H1 (cell line): ENCODE measurements at regions not wholly inside any gene's neighbourhood (a gene's known extent, or its start where the extent isn't known, plus 50 kb on each side); places are given as distances from the start of the nearest gene placed in this dataset.

ENCODE experiments used
- CTCF ChIA-PET: fragments of 300-600 bp; sonication (Branson Sonifier 250); formaldehyde crosslinking; loops from one replicate; lab custom pipeline; 2021; ENCODE audit not compliant: partially characterized antibody; lab: Charles Lee
- POLR2A ChIA-PET: fragments of 300-600 bp; sonication (Branson Sonifier 250); formaldehyde crosslinking; loops from one replicate; lab custom pipeline; 2021; ENCODE audit warnings: inconsistent platforms; ENCODE audit not compliant: partially characterized antibody; lab: Charles Lee
- DNase-seq, 2 experiments: peaks; one replicate each; pipeline versions ENCODE4 v3.0.0 to v3.0.0-alpha.2; 2010 to 2022; ENCODE audit warnings: low spot score in 2 of 2, low read depth in 1 of 2, mixed read lengths in 1 of 2
- FAIRE-seq: peaks from 2 replicates; lab custom pipeline; 2011; peaks lifted over from hg19 to GRCh38; lab: Jason Lieb, UNC
- H2AFZ ChIP-seq: 2 replicates; pipeline ENCODE4 v1.8.1; 2012; ENCODE audit warnings: low read length, inconsistent platforms
- H2AK5ac ChIP-seq: 2 replicates; pipeline ENCODE4 v1.6.1; 2013; ENCODE audit warnings: low read depth, low read length
- H2BK120ac ChIP-seq: replicated peaks from 2 replicates; pipeline ENCODE3; 2013; ENCODE audit warnings: low read depth, low read length, inconsistent platforms
- H2BK12ac ChIP-seq: 2 replicates; pipeline ENCODE4 v1.6.1; 2013; ENCODE audit warnings: low read depth, low read length
- H2BK15ac ChIP-seq: 2 replicates; pipeline ENCODE4 v1.6.1; 2013; ENCODE audit warnings: low read length
- H2BK20ac ChIP-seq: 2 replicates; pipeline ENCODE4 v1.6.1; 2013; ENCODE audit warnings: low read length
- H2BK5ac ChIP-seq: 2 replicates; pipeline ENCODE4 v1.6.1; 2013; ENCODE audit warnings: low read depth, low read length
- H3K14ac ChIP-seq: 2 replicates; pipeline ENCODE4 v1.6.1; 2013; ENCODE audit warnings: inconsistent platforms; ENCODE audit not compliant: insufficient read length
- H3K18ac ChIP-seq: 2 replicates; pipeline ENCODE4 v1.6.1; 2013; ENCODE audit warnings: low read length; ENCODE audit errors: extremely low read depth
- H3K23ac ChIP-seq: 2 replicates; pipeline ENCODE4 v1.6.1; 2013; ENCODE audit warnings: inconsistent platforms; ENCODE audit not compliant: insufficient read length
- H3K23me2 ChIP-seq: 2 replicates; pipeline ENCODE4 v1.6.1; 2013; ENCODE audit warnings: low read depth, low read length
- H3K27ac ChIP-seq: 2 replicates; pipeline ENCODE4 v1.6.1; 2011; ENCODE audit warnings: low read depth, low read length, inconsistent platforms
- H3K27me3 ChIP-seq, 4 experiments: replicated peaks in 1 of 4; 1 replicate in 1 of 4; 2 replicates in 3 of 4; pipeline versions ENCODE4 v1.6.1 to v1.8.1; 2011 to 2013; ENCODE audit warnings: low read length in 3 of 4, mild to moderate bottlenecking in 3 of 4, inconsistent platforms in 2 of 4, mixed read lengths in 2 of 4, moderate library complexity in 1 of 4; ENCODE audit not compliant: control insufficient read depth in 3 of 4, insufficient read depth in 3 of 4; ENCODE audit errors: extremely low read depth in 1 of 4
- H3K36me3 ChIP-seq, 4 experiments: 2 replicates each; pipeline versions ENCODE4 v1.6.1 to v1.8.1; 2011 to 2013; ENCODE audit warnings: mild to moderate bottlenecking in 4 of 4, low read length in 3 of 4, moderate library complexity in 2 of 4, control low read depth in 1 of 4, inconsistent platforms in 1 of 4; ENCODE audit not compliant: insufficient read depth in 4 of 4, control insufficient read depth in 2 of 4
- H3K4ac ChIP-seq: replicated peaks from 2 replicates; pipeline ENCODE3; 2013; ENCODE audit warnings: low read length, low read depth, mixed read lengths, inconsistent platforms; ENCODE audit not compliant: insufficient read length
- H3K4me1 ChIP-seq, 4 experiments: replicated peaks in 1 of 4; 1 replicate in 1 of 4; 2 replicates in 3 of 4; pipeline versions ENCODE4 v1.6.1 to v1.8.1; 2011 to 2013; ENCODE audit warnings: low read length in 3 of 4, inconsistent platforms in 2 of 4, mixed read lengths in 1 of 4; ENCODE audit not compliant: insufficient read depth in 4 of 4, control insufficient read depth in 3 of 4
- H3K4me2 ChIP-seq, 2 experiments: 2 replicates each; pipeline versions ENCODE4 v1.6.1 to v1.8.1; 2011 to 2013; ENCODE audit warnings: low read depth in 2 of 2, low read length in 2 of 2, control low read depth in 1 of 2, inconsistent platforms in 1 of 2, mild to moderate bottlenecking in 1 of 2; ENCODE audit not compliant: insufficient read depth in 1 of 2
- H3K4me3 ChIP-seq, 4 experiments: fragments of 200-600, 300-600 bp in 1 of 4; sonication (generic), shearing (Covaris generic), sonication (Bioruptor Twin) in 1 of 4; 2 replicates each; pipeline versions ENCODE4 v1.5.1 to v1.8.1; 2011 to 2016; ENCODE audit warnings: low read length in 4 of 4, low read depth in 3 of 4, control low read depth in 2 of 4, inconsistent platforms in 2 of 4, mild to moderate bottlenecking in 2 of 4, mixed read lengths in 1 of 4, moderate library complexity in 1 of 4; ENCODE audit not compliant: insufficient read depth in 2 of 4; ENCODE audit errors: extremely low read depth in 1 of 4
- H3K56ac ChIP-seq: replicated peaks from 2 replicates; pipeline ENCODE3; 2013; ENCODE audit warnings: low read depth, mild to moderate bottlenecking, mixed read lengths, low read length, inconsistent platforms; ENCODE audit not compliant: insufficient read length
- H3K79me1 ChIP-seq: 2 replicates; pipeline ENCODE4 v1.6.1; 2013; ENCODE audit warnings: low read depth, low read length, control low read depth
- H3K79me2 ChIP-seq, 2 experiments: 2 replicates each; pipeline versions ENCODE4 v1.6.1 to v1.8.1; 2012 to 2013; ENCODE audit warnings: low read length in 2 of 2, mild to moderate bottlenecking in 2 of 2, inconsistent platforms in 1 of 2; ENCODE audit not compliant: insufficient read depth in 2 of 2, control insufficient read depth in 1 of 2
- H3K9ac ChIP-seq, 4 experiments: replicated peaks in 1 of 4; 1 replicate in 1 of 4; 2 replicates in 3 of 4; pipeline versions ENCODE4 v1.6.1 to v1.8.1; 2011 to 2013; ENCODE audit warnings: low read depth in 3 of 4, low read length in 3 of 4, control low read depth in 2 of 4, mild to moderate bottlenecking in 2 of 4, moderate library complexity in 2 of 4, inconsistent platforms in 1 of 4; ENCODE audit errors: extremely low read depth in 1 of 4
- H3K9me3 ChIP-seq, 2 experiments: 2 replicates each; pipeline versions ENCODE4 v1.6.1 to v1.8.1; 2012 to 2013; ENCODE audit warnings: mild to moderate bottlenecking in 2 of 2, moderate library complexity in 2 of 2, control low read depth in 1 of 2, inconsistent platforms in 1 of 2, low read depth in 1 of 2, low read length in 1 of 2, mixed read lengths in 1 of 2; ENCODE audit not compliant: insufficient read depth in 2 of 2
- H4K20me1 ChIP-seq, 2 experiments: replicated peaks in 1 of 2; 2 replicates each; pipeline versions ENCODE3 to v1.8.1; 2011 to 2013; ENCODE audit warnings: inconsistent platforms in 2 of 2, low read length in 2 of 2, mild to moderate bottlenecking in 1 of 2; ENCODE audit not compliant: insufficient read depth in 2 of 2, control insufficient read depth in 1 of 2
- H4K5ac ChIP-seq: 2 replicates; pipeline ENCODE4 v1.6.1; 2013; ENCODE audit warnings: low read length, low read depth, mixed read lengths, inconsistent platforms; ENCODE audit not compliant: insufficient read length
- H4K8ac ChIP-seq: 2 replicates; pipeline ENCODE4 v1.8.0; 2013; ENCODE audit warnings: mild to moderate bottlenecking, moderate library complexity, low read length, inconsistent platforms; ENCODE audit not compliant: insufficient read depth; ENCODE audit errors: extremely low read depth
- H4K91ac ChIP-seq: replicated peaks from 2 replicates; pipeline ENCODE3; 2013; ENCODE audit warnings: low read length, mixed read lengths, inconsistent platforms; ENCODE audit not compliant: insufficient read length
- CBX8 ChIP-seq: fragments of 300-800, 300-1000 bp; sonication (generic); IDR thresholded peaks from 2 replicates; pipeline ENCODE4 v1.7.1; 2016; ENCODE audit warnings: low read depth, low read length, borderline replicate concordance
- CEBPB ChIP-seq: IDR thresholded peaks from 2 replicates; pipeline ENCODE4 v1.6.1; 2012; ENCODE audit warnings: low read depth, low read length
- CHD2 ChIP-seq: IDR thresholded peaks from 2 replicates; pipeline ENCODE4 v1.6.1; 2012; ENCODE audit warnings: low read length, improper control_type of control experiment
- CTBP2 ChIP-seq: IDR thresholded peaks from 2 replicates; pipeline ENCODE4 v1.7.0; 2011; ENCODE audit warnings: borderline replicate concordance, mild to moderate bottlenecking, moderate library complexity, mixed read lengths, low read length; ENCODE audit not compliant: insufficient read depth, insufficient read length
- JUND ChIP-seq: IDR thresholded peaks from 2 replicates; pipeline ENCODE4 v1.6.1; 2011; ENCODE audit warnings: mild to moderate bottlenecking, improper control_type of control experiment, low read length
- NRF1 ChIP-seq: IDR thresholded peaks from 2 replicates; pipeline ENCODE4 v1.6.1; 2011; ENCODE audit warnings: mild to moderate bottlenecking, low read depth, low read length, improper control_type of control experiment
- POU5F1 ChIP-seq: IDR thresholded peaks from 2 replicates; pipeline ENCODE4 v1.6.1; 2011; ENCODE audit warnings: low read depth, mild to moderate bottlenecking, low read length, moderate library complexity
- RFX5 ChIP-seq: IDR thresholded peaks from 2 replicates; pipeline ENCODE4 v1.6.1; 2011; ENCODE audit warnings: low read depth, low read length, improper control_type of control experiment, borderline replicate concordance
- SIX5 ChIP-seq: IDR thresholded peaks from 2 replicates; pipeline ENCODE4 v1.6.1; 2011; ENCODE audit warnings: mild to moderate bottlenecking, low read depth, low read length
- SRF ChIP-seq: IDR thresholded peaks from 2 replicates; pipeline ENCODE4 v1.6.1; 2011; ENCODE audit warnings: mild to moderate bottlenecking, low read depth, low read length, moderate library complexity
- TEAD4 ChIP-seq: IDR thresholded peaks from 2 replicates; pipeline ENCODE4 v1.6.1; 2012; ENCODE audit warnings: low read depth, low read length, inconsistent platforms, mixed read lengths
- WGBS, 2 experiments: shearing (Covaris generic) in 1 of 2; methylation state at CpG; one replicate each; pipeline versions ENCODE4 v1.1.6 to v1.1.7; 2013 to 2015; ENCODE audit warnings: low lambda C conversion rate in 2 of 2, mixed read lengths in 2 of 2, inconsistent platforms in 1 of 2, low coverage in 1 of 2, missing lambda C conversion rate in 1 of 2; ENCODE audit not compliant: insufficient replicate concordance in 2 of 2, insufficient coverage in 1 of 2, insufficient read length in 1 of 2; ENCODE audit errors: extremely low coverage in 1 of 2, missing lambda C conversion rate in 1 of 2; 5-methylcytosine and 5-hydroxymethylcytosine counted together
- TF ChIP-seq, protein P1 (sequence below): IDR thresholded peaks from 2 replicates; pipeline ENCODE4 v1.6.1; 2012; ENCODE audit warnings: inconsistent platforms

DNA sequence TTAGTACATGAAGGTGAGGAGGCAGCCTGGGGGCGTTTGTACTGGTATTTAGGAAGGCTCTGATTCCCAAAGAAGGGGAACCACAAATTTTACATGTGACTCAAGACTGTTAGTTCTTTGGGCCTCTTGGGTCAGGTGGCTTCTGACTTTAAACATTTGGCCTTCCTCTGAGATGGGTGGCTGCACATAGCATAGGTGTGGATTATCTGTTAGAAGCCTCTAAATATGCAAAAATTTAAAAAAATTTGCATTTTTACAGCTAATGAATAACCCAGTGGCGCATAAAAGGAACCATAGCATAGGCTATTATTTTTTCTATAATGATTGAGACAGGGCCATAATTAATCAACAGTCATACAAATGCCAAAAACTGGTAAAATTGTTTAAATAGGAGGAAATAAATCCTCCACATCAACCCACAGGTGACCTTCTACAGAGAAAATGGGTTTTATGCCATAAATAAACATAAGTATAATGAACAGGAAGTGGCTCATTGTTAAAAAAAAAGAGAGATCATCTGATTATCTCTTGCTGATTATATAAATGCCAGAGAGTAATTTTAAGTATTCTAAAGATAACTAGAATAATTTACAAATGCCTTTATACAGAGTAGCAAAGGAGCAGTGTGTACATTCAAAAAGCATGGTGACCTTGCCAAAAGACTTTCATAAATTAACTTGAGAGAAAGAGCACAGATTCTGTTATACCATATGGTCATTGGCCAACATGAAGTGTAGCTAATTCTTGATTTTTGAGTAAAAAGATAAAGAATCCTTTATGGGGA lies 284.2 kb upstream of the ATP2B1 start:
- Histone ChIP-seq H3K18ac (no peak overlapping the region), H2BK12ac (no peak overlapping the region), H3K27ac (no peak overlapping the region), H3K4me2 (no peak overlapping the region), H3K4ac (no peak overlapping the region), H4K5ac (no peak overlapping the region), H2AK5ac (no peak overlapping the region), H2AFZ (no peak overlapping the region), H3K23me2 (no peaks in the 10 kb centered on the region), H3K4me1 (no peaks in the 10 kb centered on the region; a peak in 1 of 7 replicates), H3K79me1 (no peaks in the 10 kb centered on the region), H3K9ac (no peak overlapping the region), H2BK20ac (no peak overlapping the region), H3K56ac (no peak overlapping the region), H3K79me2 (no peaks in the 10 kb centered on the region), H3K36me3 (no peaks in the 10 kb centered on the region), H2BK5ac (no peak overlapping the region), H4K20me1 (no peaks in the 10 kb centered on the region), H4K91ac (no peak overlapping the region), H2BK120ac (no peak overlapping the region), H3K27me3 (no peaks in the 10 kb centered on the region), H2BK15ac (no peak overlapping the region), H3K14ac (no peak overlapping the region), H4K8ac (no peak overlapping the region), H3K9me3 (no peaks in the 10 kb centered on the region), H3K23ac (no peak overlapping the region), H3K4me3 (no peak overlapping the region)
- ChIA-PET CTCF (interaction anchor here (1.2 kb wide), 1 partner anchor 17 kb away, joined by 4 read pairs; no protein-coding TSS in a partner anchor), POLR2A (interaction anchor here (1.0 kb wide), 1 partner anchor 251 kb away, joined by 3 read pairs; no protein-coding TSS in a partner anchor)
- no peak for DNase-seq
- 95% methylated on average over 2 of the region's 2 CpGs; no CpG with 5 or more reads in 1 of the 2 experiments for WGBS, 2 experiments
- TF ChIP-seq SRF (no peak), NRF1 (no peak), CBX8 (no peak), JUND (no peak), CEBPB (no peak), RFX5 (no peak), CTBP2 (no peak), POU5F1 (no peak), CHD2 (no peak), SIX5 (no peak), TEAD4 (no peak)
- TF ChIP-seq, protein P1, sequence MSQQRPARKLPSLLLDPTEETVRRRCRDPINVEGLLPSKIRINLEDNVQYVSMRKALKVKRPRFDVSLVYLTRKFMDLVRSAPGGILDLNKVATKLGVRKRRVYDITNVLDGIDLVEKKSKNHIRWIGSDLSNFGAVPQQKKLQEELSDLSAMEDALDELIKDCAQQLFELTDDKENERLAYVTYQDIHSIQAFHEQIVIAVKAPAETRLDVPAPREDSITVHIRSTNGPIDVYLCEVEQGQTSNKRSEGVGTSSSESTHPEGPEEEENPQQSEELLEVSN: no peak
- no peak for FAIRE-seq
